ENCODE measurements at regions not wholly inside any gene's neighbourhood (a gene's known extent, or its start where the extent isn't known, plus 50 kb on each side); places are given as distances from the start of the nearest gene placed in this dataset.

DNA sequence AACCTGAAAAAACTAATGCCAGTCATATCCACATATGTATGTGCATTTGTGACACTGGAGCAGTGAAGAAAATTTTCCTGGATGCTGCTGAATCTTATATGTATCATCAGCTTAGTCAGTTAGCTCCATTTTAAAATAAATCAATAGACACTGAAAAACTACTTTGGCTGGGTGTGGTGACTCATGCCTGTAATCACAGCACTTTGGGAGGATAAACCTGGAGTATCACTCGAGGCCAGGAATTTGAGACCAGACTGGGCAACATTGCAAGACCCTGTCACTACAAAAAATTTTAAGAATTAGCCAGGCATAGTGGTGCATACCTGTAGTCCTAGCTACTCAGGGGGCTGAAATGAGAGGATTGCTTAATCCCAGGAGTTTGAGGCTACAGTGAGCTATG, 511.0 kb upstream of the TLE4 start:
- peaks cover 0 to 10% (median 0%) of the 10 kb centered on the region in 4 donors for H3K9me3 ChIP-seq
- no peak overlapping the region for H3K4me3 ChIP-seq
- TF ChIP-seq EP300 (IDR thresholded peaks at IDR 0.05) (no peak), POLR2A (IDR thresholded peaks at IDR 0.05) (no peak), POLR2AphosphoS5 (IDR thresholded peaks at IDR 0.05) (no peak)
- TF ChIP-seq, protein P1, sequence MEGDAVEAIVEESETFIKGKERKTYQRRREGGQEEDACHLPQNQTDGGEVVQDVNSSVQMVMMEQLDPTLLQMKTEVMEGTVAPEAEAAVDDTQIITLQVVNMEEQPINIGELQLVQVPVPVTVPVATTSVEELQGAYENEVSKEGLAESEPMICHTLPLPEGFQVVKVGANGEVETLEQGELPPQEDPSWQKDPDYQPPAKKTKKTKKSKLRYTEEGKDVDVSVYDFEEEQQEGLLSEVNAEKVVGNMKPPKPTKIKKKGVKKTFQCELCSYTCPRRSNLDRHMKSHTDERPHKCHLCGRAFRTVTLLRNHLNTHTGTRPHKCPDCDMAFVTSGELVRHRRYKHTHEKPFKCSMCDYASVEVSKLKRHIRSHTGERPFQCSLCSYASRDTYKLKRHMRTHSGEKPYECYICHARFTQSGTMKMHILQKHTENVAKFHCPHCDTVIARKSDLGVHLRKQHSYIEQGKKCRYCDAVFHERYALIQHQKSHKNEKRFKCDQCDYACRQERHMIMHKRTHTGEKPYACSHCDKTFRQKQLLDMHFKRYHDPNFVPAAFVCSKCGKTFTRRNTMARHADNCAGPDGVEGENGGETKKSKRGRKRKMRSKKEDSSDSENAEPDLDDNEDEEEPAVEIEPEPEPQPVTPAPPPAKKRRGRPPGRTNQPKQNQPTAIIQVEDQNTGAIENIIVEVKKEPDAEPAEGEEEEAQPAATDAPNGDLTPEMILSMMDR (IDR thresholded peaks at IDR 0.05) = no peak
- intact Hi-C loops (cut with DNase I; ENCODE audit: low total_unique reads) = no loop called here
- H3K4me1 ChIP-seq = no peaks in the 10 kb centered on the region
- no peaks in the 10 kb centered on the region for H3K27me3 ChIP-seq
- no peaks in the 10 kb centered on the region for H3K36me3 ChIP-seq
- DNase-seq = no peak
- H3K27ac ChIP-seq = no peak overlapping the region
- 24 to 58% (median 35%) methylated on average over 1 of the region's 1 CpG for WGBS, 5 donors

DNA sequence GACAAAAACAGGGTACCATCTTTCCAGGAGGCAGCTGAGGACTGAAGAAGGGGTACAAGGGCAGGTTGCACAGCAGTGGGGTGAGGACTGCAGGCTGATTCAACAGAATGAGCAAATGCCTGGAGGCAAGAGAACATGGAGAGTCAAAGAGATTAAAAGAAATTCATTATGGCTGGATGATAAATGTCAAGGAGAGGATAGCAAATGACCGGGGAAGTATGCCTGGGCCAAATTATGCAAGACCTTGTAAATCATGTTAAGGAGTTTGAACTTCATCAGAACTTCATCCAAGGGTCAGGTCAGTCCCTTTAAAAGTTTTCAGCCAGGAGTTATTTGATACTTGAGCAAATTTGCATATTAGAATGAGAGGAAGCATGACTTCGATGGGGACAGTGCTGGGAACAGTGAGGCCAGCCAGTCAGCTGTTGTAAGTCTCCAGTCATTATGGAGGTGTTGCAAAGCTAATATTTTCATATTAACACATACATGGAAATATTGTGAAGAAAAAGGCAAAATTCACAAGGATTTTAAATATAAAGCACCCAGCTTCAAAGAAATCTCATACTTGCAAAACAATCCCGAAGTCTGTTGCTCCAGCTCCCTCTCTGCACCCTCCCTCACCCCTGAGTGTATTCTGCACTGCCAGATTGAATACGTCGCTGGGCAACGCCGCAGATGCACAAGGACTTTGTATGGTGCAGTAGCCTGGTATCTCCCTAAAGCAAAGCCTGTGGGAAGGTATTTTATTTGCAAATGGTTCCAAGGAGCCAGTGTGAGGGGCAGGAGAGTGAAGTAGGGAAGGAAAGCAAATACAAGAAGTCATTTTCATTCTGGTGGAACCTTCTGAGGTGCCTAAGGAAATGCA, 509.8 kb upstream of the TLE4 start:
- peak in 1 of 2 donors; percentile 4 for DNase-seq
- intact Hi-C loops (cut with DNase I; ENCODE audit: low total_unique reads) = no loop called here
- Histone ChIP-seq H3K36me3 (no peaks in the 10 kb centered on the region), H3K9me3 (peaks cover 0 to 10% (median 0%) of the 10 kb centered on the region in 4 donors), H3K4me1 (no peaks in the 10 kb centered on the region), H3K4me3 (no peak overlapping the region), H3K27ac (no peak overlapping the region), H3K27me3 (no peaks in the 10 kb centered on the region)
- 62 to 75% (median 68%) methylated on average over 7 of the region's 7 CpGs for WGBS, 5 donors
- no peak for TF ChIP-seq EP300 (IDR thresholded peaks at IDR 0.05)
- TF ChIP-seq, protein P1 (IDR thresholded peaks at IDR 0.05) = no peak
- TF ChIP-seq POLR2A (IDR thresholded peaks at IDR 0.05) = no peak
- no peak for TF ChIP-seq POLR2AphosphoS5 (IDR thresholded peaks at IDR 0.05)

DNA sequence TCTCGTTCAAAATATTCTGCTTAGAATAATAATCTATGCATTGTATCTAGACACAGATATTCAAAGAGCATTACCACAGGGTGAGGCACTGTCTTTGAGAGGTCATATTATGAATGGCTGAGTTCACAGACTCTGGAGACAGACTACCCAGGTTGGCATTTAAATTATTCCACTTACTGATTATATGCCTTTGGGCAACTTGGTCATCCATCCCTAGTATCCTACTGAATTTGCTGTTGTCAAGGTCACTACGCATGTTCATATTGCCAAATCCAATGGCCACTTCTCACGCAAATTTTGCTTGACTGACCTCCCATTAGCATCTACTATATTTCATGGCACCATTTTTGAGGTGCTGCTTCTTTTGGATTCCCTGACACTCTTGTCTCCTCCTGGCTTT, 498.6 kb upstream of the TLE4 start:
- intact Hi-C loops (cut with DNase I; ENCODE audit: low total_unique reads) = no loop called here
- Histone ChIP-seq H3K27ac (no peak overlapping the region), H3K27me3 (no peaks in the 10 kb centered on the region), H3K9me3 (no peaks in the 10 kb centered on the region), H3K4me1 (no peaks in the 10 kb centered on the region), H3K4me3 (no peak overlapping the region), H3K36me3 (no peaks in the 10 kb centered on the region)
- 90 to 95% (median 94%) methylated on average over 3 of the region's 3 CpGs for WGBS, 5 donors
- no peak for DNase-seq
- no peak for TF ChIP-seq POLR2A (IDR thresholded peaks at IDR 0.05)
- no peak for TF ChIP-seq EP300 (IDR thresholded peaks at IDR 0.05)
- no peak for TF ChIP-seq POLR2AphosphoS5 (IDR thresholded peaks at IDR 0.05)
- TF ChIP-seq, protein P1 (IDR thresholded peaks at IDR 0.05) = no peak

- Histone ChIP-seq H3K4me1 (no peaks in the 10 kb centered on the region), H3K27ac (no peak overlapping the region), H3K36me3 (no peaks in the 10 kb centered on the region), H3K9me3 (peaks cover 0 to 5% (median 0%) of the 10 kb centered on the region in 4 donors), H3K27me3 (no peaks in the 10 kb centered on the region), H3K4me3 (no peak overlapping the region)
- intact Hi-C loops (cut with DNase I; ENCODE audit: low total_unique reads) = no loop called here
- no peak for DNase-seq
- 23 to 39% (median 26%) methylated on average over 2 of the region's 2 CpGs for WGBS, 5 donors
- TF ChIP-seq EP300 (IDR thresholded peaks at IDR 0.05) = no peak
Measured at GRCh38 chr9:79080536-79080935, 491.2 kb upstream of the TLE4 start.

DNA sequence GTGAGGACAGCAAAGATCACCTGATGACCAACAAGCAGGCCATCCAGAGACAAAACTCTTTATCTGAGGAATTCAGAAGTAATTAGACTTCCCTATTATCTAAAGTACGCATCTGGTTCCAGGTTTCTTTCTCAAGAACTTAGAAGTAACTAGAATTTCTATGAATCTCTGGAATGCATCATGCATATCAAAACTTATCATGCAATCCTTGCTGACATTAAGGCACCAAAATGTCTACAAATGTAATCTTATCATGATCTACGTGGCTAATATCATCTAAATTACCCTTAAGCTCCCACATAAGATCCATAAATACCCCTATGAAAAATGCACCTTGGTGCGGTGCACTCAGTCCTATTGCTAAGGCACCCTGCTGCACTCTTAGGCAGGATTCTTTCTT, 488.1 kb upstream of the TLE4 start:
- peaks cover 0 to 8% (median under 1%) of the 10 kb centered on the region in 4 donors for H3K9me3 ChIP-seq
- no peak for DNase-seq
- no peak overlapping the region for H3K4me3 ChIP-seq
- H3K27ac ChIP-seq = no peak overlapping the region
- intact Hi-C loops (cut with DNase I; ENCODE audit: low total_unique reads) = no loop called here
- 73 to 80% (median 79%) methylated on average over 3 of the region's 3 CpGs for WGBS, 5 donors
- no peak for TF ChIP-seq POLR2AphosphoS5 (IDR thresholded peaks at IDR 0.05)
- TF ChIP-seq POLR2A (IDR thresholded peaks at IDR 0.05) = no peak
- TF ChIP-seq, protein P1 (IDR thresholded peaks at IDR 0.05) = no peak
- no peak for TF ChIP-seq EP300 (IDR thresholded peaks at IDR 0.05)
- H3K27me3 ChIP-seq = no peaks in the 10 kb centered on the region
- H3K4me1 ChIP-seq = no peaks in the 10 kb centered on the region
- no peaks in the 10 kb centered on the region for H3K36me3 ChIP-seq

All from stomach (tissue), 8 donors.